Natural killer cell (primary cell): ENCODE measurements at regions not wholly inside any gene's neighbourhood (a gene's known extent, or its start where the extent isn't known, plus 50 kb on each side); places are given as distances from the start of the nearest gene placed in this dataset.

Experiments
- ATAC-seq, 3 donors: fragments of 150-1000 bp in 2 of 3; fragments of 200-7000 bp in 1 of 3; cut with Tn5 transposase; 1 replicate in 1 of 3; 2 replicates in 2 of 3; pipeline ENCODE4 v1.10.0; 2021; ENCODE audit warnings: mild to moderate bottlenecking in 2 of 3, moderate library complexity in 2 of 3
- DNase-seq, 2 donors: peaks; one replicate each; pipeline versions ENCODE4 v3.0.0 to v3.0.0-alpha.2; 2013 to 2021; ENCODE audit warnings: mixed read lengths in 1 of 2
- H3K27ac ChIP-seq: one replicate; pipeline ENCODE4 v1.5.1; 2013; ENCODE audit warnings: mild to moderate bottlenecking, low read length
- H3K27me3 ChIP-seq: one replicate; pipeline ENCODE4 v1.6.1; 2013; ENCODE audit warnings: low read length; ENCODE audit not compliant: control insufficient read depth, insufficient read depth
- H3K36me3 ChIP-seq: one replicate; pipeline ENCODE4 v1.6.1; 2013; ENCODE audit warnings: low read length; ENCODE audit not compliant: control insufficient read depth, insufficient read depth
- H3K4me1 ChIP-seq: one replicate; pipeline ENCODE4 v1.6.1; 2013; ENCODE audit warnings: low read length; ENCODE audit not compliant: control insufficient read depth, insufficient read depth
- H3K4me3 ChIP-seq: one replicate; pipeline ENCODE4 v1.5.1; 2013; ENCODE audit warnings: low read length
- H3K9me3 ChIP-seq: one replicate; pipeline ENCODE4 v1.6.1; 2013; ENCODE audit warnings: low read length; ENCODE audit not compliant: control insufficient read depth, insufficient read depth
- H3K27ac Mint-ChIP-seq, 2 donors: one replicate each; pipeline ENCODE4 v1.8.0; 2022; ENCODE audit warnings: mild to moderate bottlenecking in 2 of 2, mixed read lengths in 2 of 2, moderate library complexity in 1 of 2
- H3K27me3 Mint-ChIP-seq, 2 donors: one replicate each; pipeline ENCODE4 v1.8.0; 2022; ENCODE audit warnings: low read depth in 2 of 2, mixed read lengths in 2 of 2
- H3K36me3 Mint-ChIP-seq: one replicate; pipeline ENCODE4 v1.8.0; 2022; ENCODE audit warnings: mixed read lengths
- H3K4me1 Mint-ChIP-seq, 2 donors: one replicate each; pipeline ENCODE4 v1.8.0; 2022; ENCODE audit warnings: mixed read lengths in 2 of 2
- H3K4me3 Mint-ChIP-seq: one replicate; pipeline ENCODE4 v1.8.0; 2022; ENCODE audit warnings: mild to moderate bottlenecking, moderate library complexity, mixed read lengths
- H3K9me3 Mint-ChIP-seq, 2 donors: one replicate each; pipeline ENCODE4 v1.8.0; 2022; ENCODE audit warnings: mixed read lengths in 2 of 2
- WGBS: methylation state at CpG from one replicate; pipeline ENCODE4 v1.1.7; 2013; ENCODE audit warnings: missing lambda C conversion rate; ENCODE audit not compliant: insufficient coverage; 5-methylcytosine and 5-hydroxymethylcytosine counted together
- intact Hi-C: fragments of 100-400 bp; cut with micrococcal nuclease; formaldehyde crosslinking; loops from one replicate; pipeline ENCODE4 v1.14.2; 2022
- TF ChIP-seq, protein P1 (sequence below): fragments of 200-600 bp; IDR thresholded peaks from one replicate; pipeline ENCODE4 v1.8.0; 2022; ENCODE audit warnings: antibody characterized with exemption

DNA sequence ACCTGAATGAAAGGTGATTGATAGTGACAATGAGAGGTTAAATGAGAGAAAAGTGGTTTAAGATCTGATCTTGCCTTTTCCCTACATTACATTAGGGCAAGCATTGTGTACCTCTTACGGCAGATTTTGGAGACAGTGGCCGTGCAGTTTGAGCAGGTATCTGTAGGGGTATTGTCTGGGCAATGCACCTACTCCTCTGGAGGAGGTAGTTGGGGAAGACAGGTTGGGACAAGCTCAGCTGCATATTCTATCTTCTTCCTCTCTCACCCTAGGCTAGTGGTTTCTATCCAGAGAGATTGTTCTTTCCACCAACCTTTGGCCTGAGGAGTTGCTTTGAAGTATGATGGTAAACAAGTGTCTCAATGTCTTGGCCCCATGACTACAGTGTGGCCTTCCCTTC, 323.2 kb downstream of the CYP26B1 start:
- no peak overlapping the region for H3K4me3 Mint-ChIP-seq
- Histone ChIP-seq H3K36me3 (no peaks in the 10 kb centered on the region), H3K4me1 (no peaks in the 10 kb centered on the region), H3K27me3 (no peaks in the 10 kb centered on the region), H3K27ac (no peak overlapping the region), H3K4me3 (no peak overlapping the region), H3K9me3 (no peaks in the 10 kb centered on the region)
- WGBS, result no CpG with 5 or more reads among the region's 2 CpGs
- TF ChIP-seq, protein P1, sequence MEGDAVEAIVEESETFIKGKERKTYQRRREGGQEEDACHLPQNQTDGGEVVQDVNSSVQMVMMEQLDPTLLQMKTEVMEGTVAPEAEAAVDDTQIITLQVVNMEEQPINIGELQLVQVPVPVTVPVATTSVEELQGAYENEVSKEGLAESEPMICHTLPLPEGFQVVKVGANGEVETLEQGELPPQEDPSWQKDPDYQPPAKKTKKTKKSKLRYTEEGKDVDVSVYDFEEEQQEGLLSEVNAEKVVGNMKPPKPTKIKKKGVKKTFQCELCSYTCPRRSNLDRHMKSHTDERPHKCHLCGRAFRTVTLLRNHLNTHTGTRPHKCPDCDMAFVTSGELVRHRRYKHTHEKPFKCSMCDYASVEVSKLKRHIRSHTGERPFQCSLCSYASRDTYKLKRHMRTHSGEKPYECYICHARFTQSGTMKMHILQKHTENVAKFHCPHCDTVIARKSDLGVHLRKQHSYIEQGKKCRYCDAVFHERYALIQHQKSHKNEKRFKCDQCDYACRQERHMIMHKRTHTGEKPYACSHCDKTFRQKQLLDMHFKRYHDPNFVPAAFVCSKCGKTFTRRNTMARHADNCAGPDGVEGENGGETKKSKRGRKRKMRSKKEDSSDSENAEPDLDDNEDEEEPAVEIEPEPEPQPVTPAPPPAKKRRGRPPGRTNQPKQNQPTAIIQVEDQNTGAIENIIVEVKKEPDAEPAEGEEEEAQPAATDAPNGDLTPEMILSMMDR, result no peak
- intact Hi-C loops, result no loop called here
- no peak for ATAC-seq
- H3K4me1 Mint-ChIP-seq, result no peaks in the 10 kb centered on the region
- no peaks in the 10 kb centered on the region for H3K9me3 Mint-ChIP-seq
- H3K27ac Mint-ChIP-seq, result no peak overlapping the region
- no peak for DNase-seq
- peaks cover 2 to 39% of the 10 kb centered on the region in 2 donors for H3K27me3 Mint-ChIP-seq
- no peaks in the 10 kb centered on the region for H3K36me3 Mint-ChIP-seq

DNA sequence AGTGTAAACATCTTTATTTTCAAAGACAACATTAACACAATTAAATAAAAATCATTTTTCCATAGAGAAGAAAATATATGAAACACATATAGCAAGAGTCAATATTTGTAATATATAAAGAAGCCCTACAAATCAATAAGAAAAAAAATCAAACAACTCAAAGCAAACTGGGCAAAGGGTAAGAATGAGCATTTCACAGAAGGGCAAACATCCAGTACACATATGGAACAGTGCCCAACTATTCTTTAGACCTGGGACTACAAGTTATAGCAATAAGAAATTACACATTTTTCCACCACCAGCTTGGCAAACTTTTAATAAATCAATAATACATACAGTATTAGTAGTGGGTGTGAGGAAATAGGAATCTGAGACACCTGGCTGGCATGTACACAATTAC, 324.1 kb downstream of the CYP26B1 start:
- Histone ChIP-seq H3K36me3 (no peaks in the 10 kb centered on the region), H3K4me1 (no peaks in the 10 kb centered on the region), H3K27me3 (no peaks in the 10 kb centered on the region), H3K27ac (no peak overlapping the region), H3K4me3 (no peak overlapping the region), H3K9me3 (no peaks in the 10 kb centered on the region)
- Mint-ChIP-seq H3K27me3 (peaks cover 2 to 39% of the 10 kb centered on the region in 2 donors), H3K4me3 (no peak overlapping the region), H3K4me1 (no peaks in the 10 kb centered on the region), H3K27ac (no peak overlapping the region), H3K36me3 (no peaks in the 10 kb centered on the region), H3K9me3 (no peaks in the 10 kb centered on the region)
- DNase-seq (no peak), ATAC-seq (no peak)
- intact Hi-C loops, result no loop called here
- TF ChIP-seq, protein P1, result no peak

- intact Hi-C loops, result no loop called here
- Histone ChIP-seq H3K36me3 (no peaks in the 10 kb centered on the region), H3K4me1 (no peaks in the 10 kb centered on the region), H3K9me3 (no peaks in the 10 kb centered on the region), H3K27me3 (no peaks in the 10 kb centered on the region), H3K27ac (no peak overlapping the region), H3K4me3 (no peak overlapping the region)
- Mint-ChIP-seq H3K9me3 (no peaks in the 10 kb centered on the region), H3K36me3 (no peaks in the 10 kb centered on the region), H3K4me3 (no peak overlapping the region), H3K27ac (no peak overlapping the region), H3K4me1 (no peaks in the 10 kb centered on the region), H3K27me3 (peaks cover 5 to 39% of the 10 kb centered on the region in 2 donors)
- DNase-seq (no peak), ATAC-seq (no peak)
- TF ChIP-seq, protein P1, result no peak
Measured at GRCh38 chr2:71822463-71822862, 325.2 kb downstream of the CYP26B1 start.

DNA sequence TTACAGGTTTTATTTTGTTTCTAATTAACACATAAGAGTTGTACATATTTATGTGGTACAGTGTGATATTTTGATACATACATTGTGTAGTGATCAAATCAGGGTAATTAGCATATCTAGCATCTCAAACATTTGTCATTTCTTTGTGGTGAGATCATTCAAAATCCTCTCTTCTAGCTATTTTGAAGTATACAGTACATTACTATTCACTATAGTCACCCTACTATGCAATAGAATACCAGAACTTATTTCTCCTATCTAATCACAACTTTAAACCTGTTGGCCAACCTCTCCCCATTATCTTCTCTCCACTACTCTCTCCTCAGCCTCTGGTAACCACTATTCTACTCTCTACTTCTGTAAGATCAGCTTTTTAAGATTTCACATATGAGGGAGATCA, 325.8 kb downstream of the CYP26B1 start:
- Mint-ChIP-seq H3K27ac (no peak overlapping the region), H3K4me3 (no peak overlapping the region), H3K9me3 (no peaks in the 10 kb centered on the region), H3K36me3 (no peaks in the 10 kb centered on the region), H3K27me3 (peaks cover 5 to 38% of the 10 kb centered on the region in 2 donors), H3K4me1 (no peaks in the 10 kb centered on the region)
- H3K9me3 ChIP-seq, result no peaks in the 10 kb centered on the region
- H3K27me3 ChIP-seq, result no peaks in the 10 kb centered on the region
- no peak overlapping the region for H3K27ac ChIP-seq
- no peaks in the 10 kb centered on the region for H3K4me1 ChIP-seq
- no peak overlapping the region for H3K4me3 ChIP-seq
- intact Hi-C loops, result no loop called here
- TF ChIP-seq, protein P1, result no peak
- no peak for DNase-seq
- no peak for ATAC-seq
- no peaks in the 10 kb centered on the region for H3K36me3 ChIP-seq
